Choroid plexus epithelial cell (primary cell): ENCODE measurements at regions not wholly inside any gene's neighbourhood (a gene's known extent, or its start where the extent isn't known, plus 50 kb on each side); places are given as distances from the start of the nearest gene placed in this dataset.

Experiments
- DNase-seq: peaks from one replicate; pipeline ENCODE4 v3.0.0-alpha.2; 2010; ENCODE audit warnings: low read depth
- H3K4me3 ChIP-seq: 2 replicates; pipeline ENCODE4 v1.5.1; 2011; ENCODE audit warnings: low read depth, mild to moderate bottlenecking, control low read depth, low read length, moderate library complexity
- CTCF ChIP-seq: conservative IDR thresholded peaks from 2 replicates; pipeline ENCODE4 v1.5.1; 2011; ENCODE audit warnings: low read depth, mild to moderate bottlenecking, control low read depth, inconsistent platforms, low read length, moderate library complexity

GRCh38 chrX:8861908-8862307, 60.7 kb upstream of the FAM9A start:
- no peak for TF ChIP-seq CTCF
- no peak overlapping the region for H3K4me3 ChIP-seq
- DNase-seq: no peak

- DNase-seq: peak; percentile 25
- TF ChIP-seq CTCF: no peak
- H3K4me3 ChIP-seq: no peak overlapping the region
Observed at GRCh38 chrX:8851231-8851886, 50.2 kb upstream of the FAM9A start.
